ENCODE measurements at regions not wholly inside any gene's neighbourhood (a gene's known extent, or its start where the extent isn't known, plus 50 kb on each side); places are given as distances from the start of the nearest gene placed in this dataset.

DNA sequence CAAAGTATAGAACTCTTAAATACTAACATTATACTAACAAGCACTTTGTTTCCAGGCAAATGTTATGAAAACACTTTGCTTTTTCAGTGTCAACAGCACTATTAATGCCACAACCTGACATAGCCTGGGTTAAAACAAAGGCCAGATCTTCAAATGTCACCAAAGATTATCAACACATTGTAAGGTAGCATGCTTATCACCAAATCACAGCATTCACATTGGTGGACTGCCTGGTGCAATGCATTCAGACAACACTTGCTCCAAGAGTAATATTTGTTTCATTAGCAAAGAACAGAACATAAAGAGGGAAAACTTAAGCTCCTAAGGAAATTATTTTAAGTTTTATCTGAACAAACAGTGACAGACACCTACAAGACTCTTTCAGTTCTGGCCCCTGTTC lies 1361.2 kb downstream of the CDH8 start:
- TF ChIP-seq, protein P1, sequence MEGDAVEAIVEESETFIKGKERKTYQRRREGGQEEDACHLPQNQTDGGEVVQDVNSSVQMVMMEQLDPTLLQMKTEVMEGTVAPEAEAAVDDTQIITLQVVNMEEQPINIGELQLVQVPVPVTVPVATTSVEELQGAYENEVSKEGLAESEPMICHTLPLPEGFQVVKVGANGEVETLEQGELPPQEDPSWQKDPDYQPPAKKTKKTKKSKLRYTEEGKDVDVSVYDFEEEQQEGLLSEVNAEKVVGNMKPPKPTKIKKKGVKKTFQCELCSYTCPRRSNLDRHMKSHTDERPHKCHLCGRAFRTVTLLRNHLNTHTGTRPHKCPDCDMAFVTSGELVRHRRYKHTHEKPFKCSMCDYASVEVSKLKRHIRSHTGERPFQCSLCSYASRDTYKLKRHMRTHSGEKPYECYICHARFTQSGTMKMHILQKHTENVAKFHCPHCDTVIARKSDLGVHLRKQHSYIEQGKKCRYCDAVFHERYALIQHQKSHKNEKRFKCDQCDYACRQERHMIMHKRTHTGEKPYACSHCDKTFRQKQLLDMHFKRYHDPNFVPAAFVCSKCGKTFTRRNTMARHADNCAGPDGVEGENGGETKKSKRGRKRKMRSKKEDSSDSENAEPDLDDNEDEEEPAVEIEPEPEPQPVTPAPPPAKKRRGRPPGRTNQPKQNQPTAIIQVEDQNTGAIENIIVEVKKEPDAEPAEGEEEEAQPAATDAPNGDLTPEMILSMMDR (IDR thresholded peaks at IDR 0.05): no peak
- no peak for TF ChIP-seq SIN3A (IDR thresholded peaks at IDR 0.05; ENCODE audit: borderline replicate concordance, insufficient read depth, low read depth, low read length)

Data from Panc1 (cell line).